Upper lobe of right lung (tissue), 1 donor: ENCODE measurements at regions not wholly inside any gene's neighbourhood (a gene's known extent, or its start where the extent isn't known, plus 50 kb on each side); places are given as distances from the start of the nearest gene placed in this dataset.

Experiments used
- ATAC-seq: fragments of 200-7000 bp; cut with Tn5 transposase; one replicate; pipeline ENCODE4 v1.9.1; 2020; ENCODE audit warnings: mild to moderate bottlenecking, moderate library complexity
- DNase-seq: peaks from one replicate; pipeline ENCODE4 v3.0.0-alpha.2; 2020
- H3K27ac ChIP-seq: fragments of 200-600 bp; one replicate; pipeline ENCODE4 v1.8.0; 2022
- H3K27me3 ChIP-seq: fragments of 200-600 bp; one replicate; pipeline ENCODE4 v1.8.0; 2022; ENCODE audit warnings: mild to moderate bottlenecking
- H3K36me3 ChIP-seq: fragments of 200-600 bp; one replicate; pipeline ENCODE4 v1.8.0; 2022
- H3K4me1 ChIP-seq: fragments of 200-600 bp; one replicate; pipeline ENCODE4 v1.8.0; 2022
- H3K4me3 ChIP-seq: fragments of 200-600 bp; one replicate; pipeline ENCODE4 v1.8.0; 2022; ENCODE audit warnings: mild to moderate bottlenecking
- H3K9me3 ChIP-seq: fragments of 200-600 bp; one replicate; pipeline ENCODE4 v1.8.0; 2022
- CTCF ChIP-seq: fragments of 200-600 bp; IDR thresholded peaks from one replicate; pipeline ENCODE4 v1.8.0; 2022; ENCODE audit warnings: antibody characterized with exemption
- intact Hi-C: fragments of 100-400 bp; cut with DNase I; formaldehyde crosslinking; loops from one replicate; pipeline ENCODE4 v1.11.0; 2022
- donor health status: DM: no; HTN: yes; CAD: no; lungs with severe emphysema.

- H3K9me3 ChIP-seq, result no peaks in the 10 kb centered on the region
- ATAC-seq, result no peak
- no peaks in the 10 kb centered on the region for H3K36me3 ChIP-seq
- TF ChIP-seq CTCF, result no peak
- H3K4me1 ChIP-seq, result no peaks in the 10 kb centered on the region
- intact Hi-C loops, result no loop called here
- DNase-seq, result no peak
- H3K4me3 ChIP-seq, result no peak overlapping the region
- no peaks in the 10 kb centered on the region for H3K27me3 ChIP-seq
- no peak overlapping the region for H3K27ac ChIP-seq
Measured at GRCh38 chr7:155178096-155178495, 108.0 kb downstream of the HTR5A start.

DNA sequence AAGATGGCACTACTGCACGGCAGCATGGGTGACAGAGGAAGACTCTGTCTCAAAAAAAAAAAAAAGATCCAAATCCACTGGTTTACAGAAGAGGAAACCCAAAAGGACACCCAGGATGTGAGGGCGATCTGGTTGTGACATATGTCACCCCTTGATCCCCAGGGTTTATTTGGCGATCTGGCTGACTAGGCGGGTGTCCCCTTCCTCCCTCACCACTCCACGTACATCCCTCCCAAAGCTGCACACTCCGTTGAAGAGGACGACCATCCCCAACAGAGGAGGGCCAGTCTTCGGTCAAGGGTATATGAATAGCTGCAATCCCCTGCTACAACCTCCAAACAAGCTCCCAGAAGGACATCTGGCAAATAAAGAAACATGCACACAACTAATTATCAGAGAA, 111.6 kb downstream of the HTR5A start:
- intact Hi-C loops, result loop anchor here (10.0 kb wide), 1 partner anchor 163 kb away; no protein-coding TSS in a partner anchor
- ATAC-seq (no peak), DNase-seq (no peak)
- Histone ChIP-seq H3K27ac (no peak overlapping the region), H3K4me3 (no peak overlapping the region), H3K27me3 (no peaks in the 10 kb centered on the region), H3K36me3 (no peaks in the 10 kb centered on the region), H3K4me1 (no peaks in the 10 kb centered on the region), H3K9me3 (peaks cover 20% of the 10 kb centered on the region)
- TF ChIP-seq CTCF, result no peak

GRCh38 chr7:155182406-155182970, 112.4 kb downstream of the HTR5A start:
- H3K4me3 ChIP-seq, result no peak overlapping the region
- no peak for TF ChIP-seq CTCF
- ATAC-seq, result no peak
- peaks cover 20% of the 10 kb centered on the region for H3K9me3 ChIP-seq
- no peaks in the 10 kb centered on the region for H3K36me3 ChIP-seq
- DNase-seq, result no peak
- no peaks in the 10 kb centered on the region for H3K27me3 ChIP-seq
- intact Hi-C loops, result loop anchor here (10.0 kb wide), 1 partner anchor 162 kb away; no protein-coding TSS in a partner anchor
- no peak overlapping the region for H3K27ac ChIP-seq
- no peaks in the 10 kb centered on the region for H3K4me1 ChIP-seq

- ATAC-seq (no peak), DNase-seq (no peak)
- no peak for TF ChIP-seq CTCF
- Histone ChIP-seq H3K27me3 (no peaks in the 10 kb centered on the region), H3K36me3 (no peaks in the 10 kb centered on the region), H3K4me3 (no peak overlapping the region), H3K4me1 (no peaks in the 10 kb centered on the region), H3K9me3 (peaks cover 20% of the 10 kb centered on the region), H3K27ac (no peak overlapping the region)
- intact Hi-C loops, result loop anchor here (10.0 kb wide), 1 partner anchor 161 kb away; no protein-coding TSS in a partner anchor
Measured at GRCh38 chr7:155183655-155184054, 113.5 kb downstream of the HTR5A start.

DNA sequence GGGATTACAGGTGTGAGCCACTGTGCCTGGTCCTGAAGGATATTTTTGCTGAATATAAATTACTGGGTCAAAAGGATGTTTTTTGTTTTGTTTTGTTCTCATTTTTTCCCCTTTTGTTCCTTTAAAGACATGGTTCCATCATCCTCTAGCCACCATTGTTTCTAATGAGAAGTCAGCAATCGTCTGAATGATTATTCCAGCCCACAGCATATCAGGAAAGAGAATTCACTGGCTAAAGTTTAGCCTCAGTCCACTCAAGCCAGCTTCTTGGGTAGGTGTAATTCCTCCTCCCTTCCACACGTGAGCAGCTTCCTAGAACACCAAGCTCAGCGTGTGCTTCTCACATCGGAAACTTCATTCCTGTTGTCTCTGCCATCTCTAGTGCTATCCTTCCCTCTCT, 112.8 kb upstream of the INSIG1 start:
- intact Hi-C loops, result loop anchor here (10.0 kb wide), 1 partner anchor 160 kb away; no protein-coding TSS in a partner anchor

More for the DNA sequence above, 112.8 kb upstream of the INSIG1 start:
- no peaks in the 10 kb centered on the region for H3K36me3 ChIP-seq
- H3K9me3 ChIP-seq, result peaks cover 20% of the 10 kb centered on the region
- TF ChIP-seq CTCF, result no peak
- H3K4me1 ChIP-seq, result no peaks in the 10 kb centered on the region
- H3K4me3 ChIP-seq, result no peak overlapping the region
- no peak overlapping the region for H3K27ac ChIP-seq
- ATAC-seq (no peak), DNase-seq (no peak)
- no peaks in the 10 kb centered on the region for H3K27me3 ChIP-seq
